Thyroid gland (tissue), 4 donors: ENCODE measurements at regions not wholly inside any gene's neighbourhood (a gene's known extent, or its start where the extent isn't known, plus 50 kb on each side); places are given as distances from the start of the nearest gene placed in this dataset.

Source experiments
- DNase-seq, 2 donors: peaks; one replicate each; pipeline ENCODE4 v3.0.0-alpha.2; 2019
- H3K27ac ChIP-seq, 3 donors: fragments of 200-600 bp; sonication (generic); 1 replicate in 2 of 3; 2 replicates in 1 of 3; pipeline ENCODE4 v1.5.1; 2016 to 2019; ENCODE audit warnings: mild to moderate bottlenecking in 1 of 3, moderate library complexity in 1 of 3
- H3K27me3 ChIP-seq: fragments of 200-600 bp; sonication (generic); one replicate; pipeline ENCODE4 v1.5.1; 2019
- H3K36me3 ChIP-seq, 2 donors: fragments of 200-600 bp; sonication (generic); one replicate each; pipeline ENCODE4 v1.5.1; 2016 to 2019
- H3K4me1 ChIP-seq, 2 donors: fragments of 200-600 bp; sonication (generic); one replicate each; pipeline ENCODE4 v1.5.1; 2017 to 2019
- H3K4me3 ChIP-seq, 3 donors: fragments of 200-600 bp; sonication (generic); replicated peaks in 1 of 3; 1 replicate in 2 of 3; 2 replicates in 1 of 3; pipeline ENCODE4 v1.5.1; 2016; ENCODE audit warnings: mild to moderate bottlenecking in 1 of 3
- H3K9me3 ChIP-seq: fragments of 200-600 bp; sonication (generic); one replicate; pipeline ENCODE4 v1.5.1; 2017
- POLR2A ChIP-seq, 2 donors: fragments of 450-650 bp; IDR thresholded peaks; one replicate each; pipeline ENCODE4 v1.6.1; 2017; ENCODE audit warnings: antibody characterized with exemption in 2 of 2, mild to moderate bottlenecking in 2 of 2, moderate library complexity in 1 of 2
- WGBS, 2 donors: methylation state at CpG; one replicate each; pipeline ENCODE4 v1.1.5; 2017; 5-methylcytosine and 5-hydroxymethylcytosine counted together
- intact Hi-C: fragments of 100-400 bp; cut with DNase I; formaldehyde crosslinking; loops from one replicate; pipeline ENCODE4 v1.15.1; 2023
- TF ChIP-seq, protein P1 (sequence below), 6 experiments: fragments of 200-600 bp in 3 of 6; fragments of 450-650 bp in 3 of 6; sonication (generic) in 3 of 6; IDR thresholded peaks; one replicate each; pipeline ENCODE4 v1.5.1; 2016 to 2019; ENCODE audit warnings: antibody characterized with exemption in 6 of 6, mild to moderate bottlenecking in 2 of 6, inconsistent platforms in 1 of 6, moderate library complexity in 1 of 6

DNA sequence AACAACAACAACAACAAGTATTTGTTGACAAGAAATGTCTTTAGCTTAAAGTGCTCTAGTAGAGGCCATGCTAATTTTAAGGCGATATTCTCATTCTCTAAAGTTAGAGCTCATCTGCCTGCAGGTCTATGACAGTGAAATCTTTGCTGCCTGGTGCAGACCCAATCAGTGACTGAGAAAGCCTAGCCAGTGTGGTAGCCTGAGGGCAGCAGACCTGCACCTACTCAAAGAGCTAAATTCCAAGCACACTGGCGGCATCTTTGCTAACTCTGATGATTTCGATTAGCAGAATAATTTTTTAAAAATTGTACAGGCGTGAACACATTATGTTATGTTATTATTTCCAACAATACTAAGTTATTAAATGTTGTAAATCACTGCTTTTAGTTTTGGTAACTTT is 228.8 kb upstream of the RGMA start:
- TF ChIP-seq POLR2A (IDR thresholded peaks at IDR 0.05): no peak
- TF ChIP-seq, protein P1, sequence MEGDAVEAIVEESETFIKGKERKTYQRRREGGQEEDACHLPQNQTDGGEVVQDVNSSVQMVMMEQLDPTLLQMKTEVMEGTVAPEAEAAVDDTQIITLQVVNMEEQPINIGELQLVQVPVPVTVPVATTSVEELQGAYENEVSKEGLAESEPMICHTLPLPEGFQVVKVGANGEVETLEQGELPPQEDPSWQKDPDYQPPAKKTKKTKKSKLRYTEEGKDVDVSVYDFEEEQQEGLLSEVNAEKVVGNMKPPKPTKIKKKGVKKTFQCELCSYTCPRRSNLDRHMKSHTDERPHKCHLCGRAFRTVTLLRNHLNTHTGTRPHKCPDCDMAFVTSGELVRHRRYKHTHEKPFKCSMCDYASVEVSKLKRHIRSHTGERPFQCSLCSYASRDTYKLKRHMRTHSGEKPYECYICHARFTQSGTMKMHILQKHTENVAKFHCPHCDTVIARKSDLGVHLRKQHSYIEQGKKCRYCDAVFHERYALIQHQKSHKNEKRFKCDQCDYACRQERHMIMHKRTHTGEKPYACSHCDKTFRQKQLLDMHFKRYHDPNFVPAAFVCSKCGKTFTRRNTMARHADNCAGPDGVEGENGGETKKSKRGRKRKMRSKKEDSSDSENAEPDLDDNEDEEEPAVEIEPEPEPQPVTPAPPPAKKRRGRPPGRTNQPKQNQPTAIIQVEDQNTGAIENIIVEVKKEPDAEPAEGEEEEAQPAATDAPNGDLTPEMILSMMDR (IDR thresholded peaks at IDR 0.05): no peak
- Histone ChIP-seq H3K27me3 (no peaks in the 10 kb centered on the region), H3K4me3 (no peak overlapping the region), H3K9me3 (no peaks in the 10 kb centered on the region), H3K36me3 (no peaks in the 10 kb centered on the region), H3K4me1 (no peaks in the 10 kb centered on the region), H3K27ac (no peak overlapping the region)
- intact Hi-C loops: no loop called here
- DNase-seq: no peak
- 90 to 96% methylated on average over 4 of the region's 4 CpGs for WGBS, 2 donors

DNA sequence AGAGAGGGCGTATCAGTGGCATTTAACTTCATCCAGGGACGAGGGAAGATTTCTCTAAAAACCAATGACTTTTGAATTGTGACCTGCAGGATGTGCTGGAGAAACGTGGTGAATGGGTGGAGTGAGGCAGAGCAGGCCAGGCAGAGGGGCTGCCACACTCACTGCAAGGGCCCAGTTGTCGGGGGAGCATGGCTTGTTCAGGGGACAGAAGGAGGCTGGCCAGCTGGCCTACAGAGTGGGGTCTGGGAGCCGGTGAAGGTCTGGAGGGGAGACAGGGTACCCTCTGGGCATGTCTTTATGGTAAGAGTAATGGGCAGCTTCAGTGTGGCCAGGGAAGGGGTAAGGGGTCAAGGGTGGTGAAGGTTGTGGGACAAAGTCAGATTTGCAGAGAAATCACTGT is 225.2 kb upstream of the RGMA start:
- no peaks in the 10 kb centered on the region for H3K4me1 ChIP-seq
- DNase-seq: no peak
- H3K27me3 ChIP-seq: no peaks in the 10 kb centered on the region
- TF ChIP-seq, protein P1 (IDR thresholded peaks at IDR 0.05): no peak
- no peak for TF ChIP-seq POLR2A (IDR thresholded peaks at IDR 0.05)
- no peaks in the 10 kb centered on the region for H3K9me3 ChIP-seq
- WGBS, 2 donors: 87 to 88% methylated on average over 5 of the region's 5 CpGs
- no peaks in the 10 kb centered on the region for H3K36me3 ChIP-seq
- H3K4me3 ChIP-seq: no peak overlapping the region
- intact Hi-C loops: no loop called here
- no peak overlapping the region for H3K27ac ChIP-seq

DNA sequence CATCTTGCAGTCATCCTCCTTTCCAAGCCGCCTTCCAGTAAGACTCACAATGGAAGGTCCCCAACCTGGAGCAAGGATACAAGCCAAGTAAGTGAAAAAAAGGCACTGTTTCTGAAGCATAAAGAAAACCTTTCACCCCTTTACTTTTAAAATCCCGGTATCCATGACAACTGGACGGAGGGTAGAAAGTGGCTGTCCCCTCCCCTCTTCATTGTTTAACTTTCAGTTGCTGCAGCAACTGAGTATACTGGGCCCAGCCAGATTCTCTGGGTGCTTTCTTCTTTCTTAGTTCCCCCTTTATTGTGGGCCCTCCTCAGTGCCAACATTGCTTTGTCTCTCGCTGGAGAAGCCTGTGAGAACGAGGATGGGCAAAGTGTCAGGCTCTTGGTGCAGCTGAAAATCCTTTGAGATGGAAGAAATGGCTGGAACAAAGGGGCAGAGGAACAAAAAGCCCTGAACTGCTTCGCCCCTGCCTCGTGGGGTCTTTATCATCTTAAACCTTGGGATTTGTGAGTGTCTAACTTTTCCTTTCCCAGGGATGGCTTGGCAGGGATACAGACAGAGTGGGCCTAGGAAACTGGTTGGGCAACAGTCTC is 224.0 kb upstream of the RGMA start:
- 49 to 51% methylated on average over 7 of the region's 7 CpGs for WGBS, 2 donors
- Histone ChIP-seq H3K4me3 (no peak overlapping the region), H3K36me3 (no peaks in the 10 kb centered on the region), H3K4me1 (no peaks in the 10 kb centered on the region), H3K9me3 (no peaks in the 10 kb centered on the region), H3K27ac (no peak overlapping the region), H3K27me3 (no peaks in the 10 kb centered on the region)
- DNase-seq: no peak
- intact Hi-C loops: no loop called here
- no peak for TF ChIP-seq POLR2A (IDR thresholded peaks at IDR 0.05)
- TF ChIP-seq, protein P1 (IDR thresholded peaks at IDR 0.05): no peak

DNA sequence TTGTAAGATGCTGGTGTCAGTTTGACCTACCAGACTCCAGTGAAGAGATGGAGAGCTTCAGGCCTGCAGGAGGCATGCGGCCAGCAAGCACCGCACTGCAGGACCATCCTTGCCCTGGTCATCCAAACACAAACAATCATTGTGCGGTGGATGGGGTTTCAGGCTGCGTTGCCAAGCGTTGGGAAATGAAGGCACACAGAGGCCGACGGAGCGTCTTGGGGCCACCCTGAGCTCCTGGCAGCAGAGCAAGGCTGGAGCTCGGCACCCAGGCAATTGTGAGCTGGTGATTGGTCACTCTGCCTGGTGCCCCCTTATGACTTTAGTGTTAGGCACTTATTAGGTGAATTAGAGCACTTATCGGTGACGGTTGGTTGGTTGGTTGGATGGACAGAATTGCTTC is 222.6 kb upstream of the RGMA start:
- Histone ChIP-seq H3K4me3 (no peak overlapping the region), H3K36me3 (no peaks in the 10 kb centered on the region), H3K27ac (no peak overlapping the region), H3K4me1 (no peaks in the 10 kb centered on the region), H3K27me3 (no peaks in the 10 kb centered on the region), H3K9me3 (no peaks in the 10 kb centered on the region)
- no peak for DNase-seq
- intact Hi-C loops: no loop called here
- no peak for TF ChIP-seq POLR2A (IDR thresholded peaks at IDR 0.05)
- TF ChIP-seq, protein P1 (IDR thresholded peaks at IDR 0.05): no peak
- whole genome bisulfite sequencing, 2 donors: 73 to 76% methylated on average over 11 of the region's 11 CpGs

DNA sequence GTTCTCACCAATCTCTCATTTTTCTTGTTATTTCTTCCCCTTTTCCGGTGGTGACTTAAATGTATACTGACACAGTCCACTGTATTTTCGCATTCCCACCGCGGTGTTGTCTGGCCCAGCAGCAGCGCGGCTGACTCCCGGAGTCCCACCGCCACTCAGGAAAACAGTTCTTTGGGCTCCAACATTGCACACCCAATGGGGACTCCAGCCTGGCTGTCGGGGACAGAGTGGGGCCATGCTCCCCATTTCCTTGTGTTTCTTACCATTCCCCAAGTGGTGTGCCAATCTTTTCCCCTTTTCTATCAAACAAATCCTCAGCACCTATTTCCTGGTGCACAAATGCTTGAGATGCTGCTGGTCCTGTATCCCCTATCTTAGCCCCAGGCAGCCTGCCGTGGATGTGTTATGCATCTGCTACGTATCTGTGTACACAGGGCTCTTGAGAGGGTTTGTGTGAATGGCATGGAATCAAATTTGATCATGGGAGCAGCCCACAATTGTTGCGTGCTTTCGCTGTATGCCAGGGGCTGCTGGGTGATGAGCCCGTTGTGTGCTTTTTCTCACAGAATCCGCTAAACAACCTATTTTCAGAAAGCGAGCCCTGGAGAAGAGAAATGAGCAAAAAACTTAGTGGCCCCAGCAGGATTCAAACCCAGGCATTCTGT is 219.1 kb upstream of the RGMA start:
- no peak for TF ChIP-seq POLR2A (IDR thresholded peaks at IDR 0.05)
- TF ChIP-seq, protein P1 (IDR thresholded peaks at IDR 0.05): no peak
- no peak overlapping the region for H3K27ac ChIP-seq
- DNase-seq: no peak
- H3K27me3 ChIP-seq: no peaks in the 10 kb centered on the region
- intact Hi-C loops: no loop called here
- H3K4me1 ChIP-seq: no peaks in the 10 kb centered on the region
- no peak overlapping the region for H3K4me3 ChIP-seq
- H3K9me3 ChIP-seq: no peaks in the 10 kb centered on the region
- 92% methylated on average over 16 of the region's 16 CpGs for WGBS, 2 donors
- H3K36me3 ChIP-seq: no peaks in the 10 kb centered on the region
